WI38 (cell line): ENCODE measurements at regions not wholly inside any gene's neighbourhood (a gene's known extent, or its start where the extent isn't known, plus 50 kb on each side); places are given as distances from the start of the nearest gene placed in this dataset.

Experiments
- H3K4me3 ChIP-seq: 2 replicates; pipeline ENCODE4 v1.5.1; 2011; ENCODE audit warnings: low read depth, mild to moderate bottlenecking, control low read depth, low read length
- CTCF ChIP-seq: IDR thresholded peaks from 2 replicates; pipeline ENCODE4 v1.5.1; 2012; ENCODE audit warnings: low read depth, mild to moderate bottlenecking, control low read depth, low read length

GRCh38 chr3:82410366-82410765, 648.9 kb upstream of the GBE1 start:
- no peak for TF ChIP-seq CTCF
- no peak overlapping the region for H3K4me3 ChIP-seq

GRCh38 chr3:82409842-82410241, 648.4 kb upstream of the GBE1 start:
- no peak for TF ChIP-seq CTCF
- H3K4me3 ChIP-seq, result no peak overlapping the region

DNA sequence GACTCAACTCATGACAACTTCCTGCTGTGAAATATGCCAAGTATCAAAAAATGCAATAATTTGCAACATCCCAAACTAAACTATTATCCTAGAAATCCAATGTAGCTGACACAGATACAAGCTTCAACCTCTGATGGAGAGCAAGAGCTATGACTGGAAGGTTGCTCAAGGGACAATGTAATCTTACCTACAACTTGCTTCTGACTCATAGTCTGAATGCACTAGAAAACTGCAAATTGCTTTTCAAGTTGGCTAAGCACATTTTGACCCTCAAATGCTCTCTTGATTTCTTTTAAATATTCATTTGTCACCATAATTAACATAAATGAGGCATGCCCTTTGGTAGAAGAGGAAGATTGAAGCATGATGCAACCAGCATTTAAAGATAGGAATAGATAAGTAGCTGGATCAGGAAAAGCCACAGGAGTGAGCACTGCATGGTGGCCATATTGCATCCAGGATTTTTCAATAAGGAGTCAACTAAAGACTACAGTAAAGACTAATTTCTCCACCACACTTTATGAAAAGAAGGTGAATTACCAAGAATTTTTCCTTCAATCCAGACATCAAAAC, 630.8 kb upstream of the GBE1 start:
- H3K4me3 ChIP-seq, result no peak overlapping the region
- TF ChIP-seq CTCF, result no peak

GRCh38 chr3:82390868-82391267, 629.4 kb upstream of the GBE1 start:
- H3K4me3 ChIP-seq, result no peak overlapping the region
- no peak for TF ChIP-seq CTCF

DNA sequence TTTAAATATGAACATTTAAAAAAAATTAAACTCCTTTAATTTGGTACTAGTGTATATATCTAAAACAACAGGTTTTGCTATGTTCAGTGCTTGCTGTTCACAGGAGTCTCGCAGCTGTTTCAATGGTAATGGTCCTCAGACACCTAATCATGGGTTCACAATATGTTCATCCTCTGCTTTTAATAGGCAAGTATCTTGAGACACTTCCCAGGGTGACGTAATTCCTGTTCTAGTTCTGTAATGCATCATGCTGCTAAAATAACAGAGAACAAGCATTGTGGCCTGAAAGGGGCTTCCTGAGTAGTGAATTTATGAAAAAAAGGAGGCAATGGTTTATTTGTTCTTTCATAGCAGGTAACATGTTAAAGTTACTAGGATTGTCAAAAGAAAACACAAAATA, 625.2 kb upstream of the GBE1 start:
- no peak for TF ChIP-seq CTCF
- H3K4me3 ChIP-seq, result no peak overlapping the region

DNA sequence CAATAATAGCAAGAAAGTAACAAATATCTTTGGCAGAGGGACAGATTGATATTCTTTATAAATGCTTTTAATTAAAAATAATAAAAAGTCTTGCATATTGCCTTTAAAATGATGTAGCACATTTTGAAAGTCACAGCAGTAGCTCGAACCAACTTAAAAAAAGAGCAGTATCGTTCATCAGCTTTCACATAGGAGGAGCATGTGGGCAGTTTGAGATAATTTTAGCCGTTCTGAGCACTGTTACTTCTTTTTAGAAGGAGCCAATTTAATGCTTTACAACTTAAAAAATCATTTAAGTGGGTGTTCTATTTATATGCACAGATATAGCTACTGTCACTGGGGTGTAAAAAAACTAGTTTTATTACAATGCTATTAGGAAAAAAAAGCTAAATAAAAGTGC, 622.7 kb upstream of the GBE1 start:
- no peak overlapping the region for H3K4me3 ChIP-seq
- TF ChIP-seq CTCF, result no peak

- no peak for TF ChIP-seq CTCF
- no peak overlapping the region for H3K4me3 ChIP-seq
Observed at GRCh38 chr3:82382831-82383230, 621.4 kb upstream of the GBE1 start.
